Prostate gland (tissue), 2 donors: ENCODE measurements at regions not wholly inside any gene's neighbourhood (a gene's known extent, or its start where the extent isn't known, plus 50 kb on each side); places are given as distances from the start of the nearest gene placed in this dataset.

Experiments used
- DNase-seq: peaks from one replicate; pipeline ENCODE4 v3.0.0-alpha.2; 2019; ENCODE audit warnings: low spot score
- H3K27ac ChIP-seq, 2 donors: fragments of 200-600 bp; sonication (generic); 2 replicates each; pipeline ENCODE4 v1.5.1; 2017 to 2019
- H3K27me3 ChIP-seq: fragments of 200-600 bp; sonication (generic); replicated peaks from 2 replicates; pipeline ENCODE4 v1.5.1; 2019; ENCODE audit not compliant: insufficient read depth
- H3K36me3 ChIP-seq, 2 donors: fragments of 200-600 bp; sonication (generic); 1 replicate in 1 of 2; 2 replicates in 1 of 2; pipeline versions ENCODE4 v1.5.1 to v1.8.1; 2017 to 2019
- H3K4me1 ChIP-seq: fragments of 200-600 bp; sonication (generic); replicated peaks from 2 replicates; pipeline ENCODE4 v1.5.1; 2019
- H3K4me3 ChIP-seq, 2 donors: fragments of 200-600 bp; sonication (generic); 2 replicates each; pipeline ENCODE4 v1.5.1; 2017 to 2019
- H3K9me3 ChIP-seq: fragments of 200-600 bp; sonication (generic); 2 replicates; pipeline ENCODE4 v1.5.1; 2017
- POLR2A ChIP-seq: fragments of 450-650 bp; IDR thresholded peaks from one replicate; pipeline ENCODE4 v1.6.1; 2016; ENCODE audit warnings: antibody characterized with exemption, mild to moderate bottlenecking
- POLR2AphosphoS5 ChIP-seq: sonication (generic); formaldehyde crosslinking; IDR thresholded peaks from one replicate; pipeline ENCODE4 v1.6.1; 2017; ENCODE audit warnings: antibody characterized with exemption
- WGBS: methylation state at CpG from one replicate; pipeline ENCODE4 v1.1.5; 2018; 5-methylcytosine and 5-hydroxymethylcytosine counted together
- intact Hi-C: fragments of 100-400 bp; cut with DNase I; formaldehyde crosslinking; loops from one replicate; pipeline ENCODE4 v1.14.2; 2022
- TF ChIP-seq, protein P1 (sequence below), 4 experiments: fragments of 200-600 bp in 2 of 4; fragments of 450-650 bp in 2 of 4; sonication (generic) in 2 of 4; IDR thresholded peaks; 1 replicate in 3 of 4; 2 replicates in 1 of 4; pipeline ENCODE4 v1.5.1; 2016 to 2019; ENCODE audit warnings: antibody characterized with exemption in 4 of 4, mild to moderate bottlenecking in 2 of 4, moderate library complexity in 2 of 4

DNA sequence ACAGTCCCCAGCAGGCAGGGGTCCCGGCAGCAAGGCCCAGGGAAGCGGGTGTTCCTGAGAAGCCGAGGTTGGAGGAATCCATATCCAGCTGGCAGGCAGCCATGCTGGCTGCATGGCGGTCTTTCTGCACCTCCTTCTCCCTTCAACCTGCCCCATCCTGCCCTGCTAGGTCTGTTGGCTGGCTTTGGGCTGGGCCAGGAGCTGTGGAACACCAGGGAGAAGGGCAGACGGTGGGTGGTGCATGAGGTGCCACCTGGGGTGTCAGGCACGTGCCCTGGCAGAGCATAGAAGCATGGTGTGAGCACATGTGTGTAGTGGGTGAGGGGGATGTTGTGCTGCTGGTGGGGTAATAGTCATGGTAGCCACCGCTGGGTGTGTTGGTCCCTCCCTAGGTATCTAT, 150.1 kb downstream of the PJA1 start:
- Histone ChIP-seq H3K36me3 (no peaks in the 10 kb centered on the region), H3K4me1 (no peaks in the 10 kb centered on the region), H3K9me3 (no peaks in the 10 kb centered on the region), H3K27me3 (no peaks in the 10 kb centered on the region), H3K4me3 (no peak overlapping the region), H3K27ac (no peak overlapping the region)
- no peak for TF ChIP-seq POLR2AphosphoS5
- no peak for TF ChIP-seq POLR2A
- TF ChIP-seq, protein P1, sequence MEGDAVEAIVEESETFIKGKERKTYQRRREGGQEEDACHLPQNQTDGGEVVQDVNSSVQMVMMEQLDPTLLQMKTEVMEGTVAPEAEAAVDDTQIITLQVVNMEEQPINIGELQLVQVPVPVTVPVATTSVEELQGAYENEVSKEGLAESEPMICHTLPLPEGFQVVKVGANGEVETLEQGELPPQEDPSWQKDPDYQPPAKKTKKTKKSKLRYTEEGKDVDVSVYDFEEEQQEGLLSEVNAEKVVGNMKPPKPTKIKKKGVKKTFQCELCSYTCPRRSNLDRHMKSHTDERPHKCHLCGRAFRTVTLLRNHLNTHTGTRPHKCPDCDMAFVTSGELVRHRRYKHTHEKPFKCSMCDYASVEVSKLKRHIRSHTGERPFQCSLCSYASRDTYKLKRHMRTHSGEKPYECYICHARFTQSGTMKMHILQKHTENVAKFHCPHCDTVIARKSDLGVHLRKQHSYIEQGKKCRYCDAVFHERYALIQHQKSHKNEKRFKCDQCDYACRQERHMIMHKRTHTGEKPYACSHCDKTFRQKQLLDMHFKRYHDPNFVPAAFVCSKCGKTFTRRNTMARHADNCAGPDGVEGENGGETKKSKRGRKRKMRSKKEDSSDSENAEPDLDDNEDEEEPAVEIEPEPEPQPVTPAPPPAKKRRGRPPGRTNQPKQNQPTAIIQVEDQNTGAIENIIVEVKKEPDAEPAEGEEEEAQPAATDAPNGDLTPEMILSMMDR (IDR thresholded peaks at IDR 0.05): no peak
- no peak for DNase-seq
- intact Hi-C loops: no loop called here
- 22% methylated on average over 6 of the region's 7 CpGs for WGBS

DNA sequence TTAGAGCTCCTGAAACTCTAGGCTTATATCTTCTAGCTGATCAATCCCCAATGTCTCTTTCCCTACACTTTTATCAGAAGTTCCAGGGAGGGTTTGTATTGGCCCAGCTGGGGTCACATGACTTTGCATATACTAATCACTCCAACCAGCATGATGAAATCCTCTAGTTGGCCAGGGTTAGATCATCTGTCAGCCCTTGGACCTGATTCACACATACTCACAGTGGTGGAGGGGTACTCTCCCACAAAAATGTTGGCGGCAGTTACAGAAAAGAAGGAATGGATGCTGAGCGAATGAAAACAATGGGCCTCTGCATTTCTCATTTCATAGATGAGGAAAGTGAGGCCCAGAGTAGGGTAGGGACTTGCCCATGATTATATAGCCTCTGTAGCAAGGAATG, 151.1 kb downstream of the PJA1 start:
- TF ChIP-seq POLR2AphosphoS5: no peak
- TF ChIP-seq, protein P1 (IDR thresholded peaks at IDR 0.05): no peak
- TF ChIP-seq POLR2A: no peak
- no peak overlapping the region for H3K4me3 ChIP-seq
- H3K27ac ChIP-seq: no peak overlapping the region
- H3K4me1 ChIP-seq: no peaks in the 10 kb centered on the region
- H3K9me3 ChIP-seq: no peaks in the 10 kb centered on the region
- H3K36me3 ChIP-seq: no peaks in the 10 kb centered on the region
- 81% methylated on average over 2 of the region's 2 CpGs for WGBS
- H3K27me3 ChIP-seq: no peaks in the 10 kb centered on the region
- no peak for DNase-seq
- intact Hi-C loops: no loop called here

DNA sequence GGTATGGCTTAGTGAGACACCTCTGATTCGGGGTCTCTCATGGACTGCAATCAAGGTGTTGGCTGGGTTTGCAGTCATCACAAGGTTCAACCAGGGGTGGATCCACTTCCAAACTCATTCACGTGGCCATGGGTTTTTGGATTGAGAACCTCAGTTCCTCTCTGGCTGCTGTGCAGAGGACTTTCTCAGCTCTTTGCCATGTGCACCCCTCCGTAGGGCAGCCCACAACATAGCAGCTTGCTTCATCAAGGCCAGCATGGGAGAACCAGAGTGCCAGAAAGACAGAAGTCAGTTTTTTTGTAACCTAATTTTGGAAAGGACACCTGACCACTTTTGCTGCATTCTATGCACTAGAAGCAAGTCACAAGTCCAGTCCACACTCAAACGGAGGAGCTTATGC, 154.9 kb downstream of the PJA1 start:
- Histone ChIP-seq H3K27ac (no peak overlapping the region), H3K4me1 (no peaks in the 10 kb centered on the region), H3K4me3 (no peak overlapping the region), H3K9me3 (no peaks in the 10 kb centered on the region), H3K36me3 (no peaks in the 10 kb centered on the region), H3K27me3 (no peaks in the 10 kb centered on the region)
- DNase-seq: no peak
- TF ChIP-seq POLR2A (no peak), POLR2AphosphoS5 (no peak)
- TF ChIP-seq, protein P1 (IDR thresholded peaks at IDR 0.05): no peak
- intact Hi-C loops: no loop called here
- 87% methylated on average over 4 of the region's 4 CpGs for WGBS

DNA sequence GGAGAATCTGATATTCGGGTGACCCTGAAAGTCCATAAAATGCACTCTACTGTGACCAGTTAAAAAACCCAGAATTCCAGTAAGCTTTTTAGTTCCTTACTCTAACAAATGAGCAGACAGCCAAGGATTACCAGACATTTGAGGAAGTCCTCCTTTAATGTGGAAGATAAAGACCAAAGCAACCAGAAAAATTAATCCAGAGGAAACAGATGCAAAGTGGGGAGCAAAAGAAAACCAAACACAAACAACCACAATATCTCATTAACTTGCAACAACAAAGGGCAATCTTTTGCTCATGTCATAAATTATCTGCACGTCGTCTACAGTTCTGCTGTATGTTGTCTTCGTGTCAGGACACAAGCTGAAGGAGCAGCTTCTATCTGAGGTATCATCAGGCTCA, 164.4 kb downstream of the PJA1 start:
- intact Hi-C loops: no loop called here
- WGBS: 63% methylated on average over 4 of the region's 4 CpGs
- TF ChIP-seq POLR2AphosphoS5 (no peak), POLR2A (no peak)
- TF ChIP-seq, protein P1 (IDR thresholded peaks at IDR 0.05): no peak
- H3K4me1 ChIP-seq: no peaks in the 10 kb centered on the region
- no peak overlapping the region for H3K27ac ChIP-seq
- DNase-seq: no peak
- no peak overlapping the region for H3K4me3 ChIP-seq
- H3K27me3 ChIP-seq: no peaks in the 10 kb centered on the region
- no peaks in the 10 kb centered on the region for H3K36me3 ChIP-seq
- H3K9me3 ChIP-seq: no peaks in the 10 kb centered on the region

DNA sequence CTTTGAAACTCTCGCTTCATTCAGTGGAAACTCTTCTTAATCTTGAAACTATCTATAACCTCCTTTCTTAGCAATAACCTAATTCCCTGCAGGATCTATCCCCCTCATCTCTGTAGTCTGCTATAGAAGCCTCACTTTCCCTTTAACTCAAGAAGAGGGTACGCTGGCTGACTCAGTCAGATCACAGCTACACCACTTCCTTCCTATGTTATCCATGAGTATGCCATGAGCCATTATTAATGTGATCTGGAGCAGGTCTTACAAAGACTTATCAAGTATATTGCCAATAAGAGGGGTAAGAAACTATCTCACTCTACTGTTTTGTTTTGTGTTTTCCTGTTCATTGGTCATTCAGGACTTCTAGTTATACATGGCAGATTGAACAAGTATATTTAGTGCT, 165.3 kb downstream of the PJA1 start:
- Histone ChIP-seq H3K36me3 (no peaks in the 10 kb centered on the region), H3K9me3 (no peaks in the 10 kb centered on the region), H3K4me1 (no peaks in the 10 kb centered on the region), H3K27me3 (no peaks in the 10 kb centered on the region), H3K27ac (no peak overlapping the region), H3K4me3 (no peak overlapping the region)
- DNase-seq: no peak
- intact Hi-C loops: loop anchor here (10.0 kb wide), 1 partner anchor 165 kb away; no protein-coding TSS in a partner anchor
- 82% methylated on average over 2 of the region's 2 CpGs for whole genome bisulfite sequencing
- TF ChIP-seq POLR2AphosphoS5: no peak
- TF ChIP-seq, protein P1 (IDR thresholded peaks at IDR 0.05): no peak
- no peak for TF ChIP-seq POLR2A
